ENCODE measurements at regions not wholly inside any gene's neighbourhood (a gene's known extent, or its start where the extent isn't known, plus 50 kb on each side); places are given as distances from the start of the nearest gene placed in this dataset.

DNA sequence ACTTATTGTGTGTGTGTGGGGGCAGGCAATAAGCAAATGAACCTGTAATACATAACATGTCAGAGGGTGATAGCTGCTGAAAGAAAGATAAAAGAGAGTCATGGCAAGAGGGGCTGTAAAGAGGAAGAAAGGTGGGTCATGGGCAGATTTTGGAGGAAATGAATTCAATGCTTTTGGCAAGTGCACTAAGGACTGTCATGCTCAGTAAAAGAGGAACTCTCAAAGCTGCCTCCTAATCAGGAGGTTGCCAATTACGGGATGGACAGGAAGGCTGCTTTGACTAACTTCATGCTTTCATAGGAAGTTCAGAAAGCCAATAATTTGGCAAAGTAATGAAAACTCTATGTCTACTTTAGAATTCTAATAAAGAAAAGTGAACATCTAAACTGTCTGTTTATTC lies 401.2 kb downstream of the SH2D4B start:
- H2BK120ac ChIP-seq (ENCODE audit: low read depth, low read length) = no peak overlapping the region
- no peak overlapping the region for H3K56ac ChIP-seq (ENCODE audit: extremely low read depth, insufficient read depth, low read length)
- dilution Hi-C loops (cut with HindIII; ENCODE audit: low sequenced_read_pairs, unreplicated experiment) = no loop called here
- no peaks in the 10 kb centered on the region for H3K4me1 ChIP-seq (ENCODE audit: control insufficient read depth, insufficient read depth, low read length)
- no peak overlapping the region for H2AK5ac ChIP-seq (ENCODE audit: low read depth, low read length)
- no peak overlapping the region for H3K4me2 ChIP-seq (ENCODE audit: low read depth, low read length)
- no peak overlapping the region for H3K4me3 ChIP-seq (ENCODE audit: insufficient read depth, low read depth, low read length)
- H4K8ac ChIP-seq (ENCODE audit: low read depth in 2 of 2, low read length in 2 of 2) = no peak overlapping the region
- DNase-seq (no peak), ATAC-seq (ENCODE audit: low read depth) (no peak)
- no peaks in the 10 kb centered on the region for H3K36me3 ChIP-seq (ENCODE audit: control insufficient read depth, insufficient read depth, low read length)
- no peaks in the 10 kb centered on the region for H4K20me1 ChIP-seq (ENCODE audit: insufficient read depth, low read length)
- H2AK9ac ChIP-seq (replicated peaks; ENCODE audit: low read depth, low read length, poor library complexity) = no peak overlapping the region
- WGBS, 2 experiments (ENCODE audit: extremely low coverage in 2 of 2, insufficient read length in 1 of 2) = no CpG with 5 or more reads among the region's 1 CpG
- no peak overlapping the region for H3K14ac ChIP-seq (replicated peaks; ENCODE audit: low read depth, low read length)
- H2BK20ac ChIP-seq (ENCODE audit: low read depth, low read length) = no peak overlapping the region
- no peak for TF ChIP-seq FOS (IDR thresholded peaks at IDR 0.05; ENCODE audit: low read depth, low read length)
- no peak for TF ChIP-seq NFE2L2 (IDR thresholded peaks at IDR 0.05; ENCODE audit: low read depth, low read length)
- no peak for TF ChIP-seq RFX5 (IDR thresholded peaks at IDR 0.05; ENCODE audit: low read depth, low read length)
- TF ChIP-seq, protein P1, sequence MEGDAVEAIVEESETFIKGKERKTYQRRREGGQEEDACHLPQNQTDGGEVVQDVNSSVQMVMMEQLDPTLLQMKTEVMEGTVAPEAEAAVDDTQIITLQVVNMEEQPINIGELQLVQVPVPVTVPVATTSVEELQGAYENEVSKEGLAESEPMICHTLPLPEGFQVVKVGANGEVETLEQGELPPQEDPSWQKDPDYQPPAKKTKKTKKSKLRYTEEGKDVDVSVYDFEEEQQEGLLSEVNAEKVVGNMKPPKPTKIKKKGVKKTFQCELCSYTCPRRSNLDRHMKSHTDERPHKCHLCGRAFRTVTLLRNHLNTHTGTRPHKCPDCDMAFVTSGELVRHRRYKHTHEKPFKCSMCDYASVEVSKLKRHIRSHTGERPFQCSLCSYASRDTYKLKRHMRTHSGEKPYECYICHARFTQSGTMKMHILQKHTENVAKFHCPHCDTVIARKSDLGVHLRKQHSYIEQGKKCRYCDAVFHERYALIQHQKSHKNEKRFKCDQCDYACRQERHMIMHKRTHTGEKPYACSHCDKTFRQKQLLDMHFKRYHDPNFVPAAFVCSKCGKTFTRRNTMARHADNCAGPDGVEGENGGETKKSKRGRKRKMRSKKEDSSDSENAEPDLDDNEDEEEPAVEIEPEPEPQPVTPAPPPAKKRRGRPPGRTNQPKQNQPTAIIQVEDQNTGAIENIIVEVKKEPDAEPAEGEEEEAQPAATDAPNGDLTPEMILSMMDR (conservative IDR thresholded peaks at IDR 0.05; ENCODE audit: low read depth, low read length) = no peak
- TF ChIP-seq MAZ (IDR thresholded peaks at IDR 0.05; ENCODE audit: borderline replicate concordance, low read depth, low read length) = no peak
- no peak for TF ChIP-seq CEBPB (IDR thresholded peaks at IDR 0.05; ENCODE audit: low read depth, low read length)
- TF ChIP-seq MXI1 (IDR thresholded peaks at IDR 0.05; ENCODE audit: borderline replicate concordance, low read depth, low read length) = no peak
- TF ChIP-seq SMC3 (IDR thresholded peaks at IDR 0.05; ENCODE audit: low read depth, low read length) = no peak
- TF ChIP-seq POLR2A (IDR thresholded peaks at IDR 0.05; ENCODE audit: low read depth, low read length) = no peak
- TF ChIP-seq BHLHE40 (IDR thresholded peaks at IDR 0.05; ENCODE audit: low read depth, low read length) = no peak
- no peak for TF ChIP-seq RCOR1 (IDR thresholded peaks at IDR 0.05; ENCODE audit: insufficient replicate concordance, low read length)
- TF ChIP-seq, protein P2, sequence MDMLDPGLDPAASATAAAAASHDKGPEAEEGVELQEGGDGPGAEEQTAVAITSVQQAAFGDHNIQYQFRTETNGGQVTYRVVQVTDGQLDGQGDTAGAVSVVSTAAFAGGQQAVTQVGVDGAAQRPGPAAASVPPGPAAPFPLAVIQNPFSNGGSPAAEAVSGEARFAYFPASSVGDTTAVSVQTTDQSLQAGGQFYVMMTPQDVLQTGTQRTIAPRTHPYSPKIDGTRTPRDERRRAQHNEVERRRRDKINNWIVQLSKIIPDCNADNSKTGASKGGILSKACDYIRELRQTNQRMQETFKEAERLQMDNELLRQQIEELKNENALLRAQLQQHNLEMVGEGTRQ (IDR thresholded peaks at IDR 0.05; ENCODE audit: low read depth, low read length) = no peak
- TF ChIP-seq RAD21 (IDR thresholded peaks at IDR 0.05; ENCODE audit: low read length) = no peak
- no peak for TF ChIP-seq MAFK (IDR thresholded peaks at IDR 0.05; ENCODE audit: low read depth, low read length)
- no peak for TF ChIP-seq CHD1 (IDR thresholded peaks at IDR 0.05; ENCODE audit: low read depth, low read length)
- no peak for TF ChIP-seq ELK1 (IDR thresholded peaks at IDR 0.05; ENCODE audit: borderline replicate concordance, low read depth, low read length)
- H3K9ac ChIP-seq (ENCODE audit: low read depth, low read length) = no peak overlapping the region
- no peak overlapping the region for H4K5ac ChIP-seq (ENCODE audit: low read depth, low read length)
- POLR2A ChIA-PET (ENCODE audit: unreplicated experiment) = no interaction called here
- no peak overlapping the region for H2BK15ac ChIP-seq (ENCODE audit: low read depth, low read length)
- H3K23ac ChIP-seq (ENCODE audit: low read depth, low read length) = no peak overlapping the region
- no peak overlapping the region for H3K18ac ChIP-seq (ENCODE audit: low read depth, low read length)
- no peaks in the 10 kb centered on the region for H3K9me1 ChIP-seq (ENCODE audit: insufficient read depth, low read length)
- no peak overlapping the region for H3K4ac ChIP-seq (ENCODE audit: low read depth, low read length)
- no peak overlapping the region for H4K91ac ChIP-seq (ENCODE audit: insufficient read depth, low read depth, low read length)
- no peaks in the 10 kb centered on the region for H3K79me1 ChIP-seq (ENCODE audit: low read depth in 1 of 2, low read length in 2 of 2)
- BruUV-seq (replicated peaks) = no TSS peak
- CTCF ChIA-PET = no interaction called here
- in situ Hi-C loops (cut with MboI; ENCODE audit: low sequenced_read_pairs) = no loop called here
- peaks cover 8% of the 10 kb centered on the region for H3K9me3 ChIP-seq (ENCODE audit: control insufficient read depth, insufficient read depth, low read length)
- no peak overlapping the region for H2BK5ac ChIP-seq (ENCODE audit: low read depth, low read length, poor library complexity, severe bottlenecking)
- H3K27me3 ChIP-seq (ENCODE audit: control insufficient read depth, insufficient read depth, low read length) = no peaks in the 10 kb centered on the region
- H3K27ac ChIP-seq (ENCODE audit: insufficient read depth, low read length) = no peak overlapping the region
- H2AFZ ChIP-seq (replicated peaks; ENCODE audit: low read length, poor library complexity) = no peak overlapping the region
- intact Hi-C loops (cut with micrococcal nuclease) = no loop called here

Measured in IMR-90 (cell line).